Naive B cell (primary cell): ENCODE measurements at regions not wholly inside any gene's neighbourhood (a gene's known extent, or its start where the extent isn't known, plus 50 kb on each side); places are given as distances from the start of the nearest gene placed in this dataset.

ENCODE experiments used
- ATAC-seq, 2 donors: fragments of 150-1000 bp; cut with Tn5 transposase; 2 replicates each; pipeline ENCODE4 v1.10.0; 2021; ENCODE audit warnings: low read depth in 2 of 2, mild to moderate bottlenecking in 2 of 2, moderate library complexity in 2 of 2
- DNase-seq: peaks from one replicate; pipeline ENCODE4 v3.0.0; 2022
- H3K27ac Mint-ChIP-seq, 6 donors: one replicate each; pipeline ENCODE4 v1.8.0; 2020 to 2022; ENCODE audit warnings: mild to moderate bottlenecking in 6 of 6, mixed read lengths in 6 of 6, moderate library complexity in 5 of 6, inconsistent platforms in 2 of 6
- H3K27me3 Mint-ChIP-seq, 3 donors: one replicate each; pipeline ENCODE4 v1.8.0; 2021 to 2022; ENCODE audit warnings: mixed read lengths in 3 of 3, mild to moderate bottlenecking in 1 of 3
- H3K36me3 Mint-ChIP-seq, 2 donors: one replicate each; pipeline ENCODE4 v1.8.0; 2020 to 2022; ENCODE audit warnings: mixed read lengths in 2 of 2, inconsistent platforms in 1 of 2, mild to moderate bottlenecking in 1 of 2
- H3K4me1 Mint-ChIP-seq, 3 donors: one replicate each; pipeline ENCODE4 v1.8.0; 2020 to 2022; ENCODE audit warnings: mixed read lengths in 3 of 3, inconsistent platforms in 1 of 3, mild to moderate bottlenecking in 1 of 3, moderate library complexity in 1 of 3
- H3K4me3 Mint-ChIP-seq, 8 donors: one replicate each; pipeline ENCODE4 v1.8.0; 2020 to 2022; ENCODE audit warnings: mild to moderate bottlenecking in 8 of 8, mixed read lengths in 8 of 8, moderate library complexity in 8 of 8, inconsistent platforms in 2 of 8
- H3K9me3 Mint-ChIP-seq, 7 donors: one replicate each; pipeline ENCODE4 v1.8.0; 2020 to 2022; ENCODE audit warnings: mixed read lengths in 7 of 7, mild to moderate bottlenecking in 5 of 7, inconsistent platforms in 2 of 7, moderate library complexity in 1 of 7

DNA sequence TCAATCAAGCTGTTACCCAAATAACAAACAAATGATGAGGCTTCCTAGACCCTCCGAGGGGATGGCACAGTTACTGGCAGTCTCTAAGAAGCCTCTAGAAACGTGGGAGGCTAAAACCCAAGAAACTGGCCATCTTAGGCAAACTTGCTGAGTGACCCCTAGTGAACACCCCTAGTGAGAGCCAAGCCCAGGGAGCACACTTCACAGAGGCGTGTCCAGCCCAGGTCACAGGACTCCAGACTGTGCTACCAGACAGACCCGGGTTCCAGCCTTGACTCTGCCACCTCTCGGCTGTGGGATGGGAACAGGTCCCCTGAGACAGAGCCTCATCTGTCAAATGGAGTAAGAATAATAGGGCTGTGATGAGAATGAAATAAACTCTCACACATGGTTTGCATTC, 83.5 kb upstream of the ASAP2 start:
- ATAC-seq, result no peak
- Mint-ChIP-seq H3K27me3 (peaks cover 4 to 30% (median 19%) of the 10 kb centered on the region in 3 donors), H3K4me1 (no peaks in the 10 kb centered on the region), H3K9me3 (peaks cover 0 to 11% (median 8%) of the 10 kb centered on the region in 7 donors), H3K4me3 (no peak overlapping the region), H3K27ac (no peak overlapping the region), H3K36me3 (peaks cover 7 to 10% of the 10 kb centered on the region in 2 donors)
- DNase-seq, result no peak

DNA sequence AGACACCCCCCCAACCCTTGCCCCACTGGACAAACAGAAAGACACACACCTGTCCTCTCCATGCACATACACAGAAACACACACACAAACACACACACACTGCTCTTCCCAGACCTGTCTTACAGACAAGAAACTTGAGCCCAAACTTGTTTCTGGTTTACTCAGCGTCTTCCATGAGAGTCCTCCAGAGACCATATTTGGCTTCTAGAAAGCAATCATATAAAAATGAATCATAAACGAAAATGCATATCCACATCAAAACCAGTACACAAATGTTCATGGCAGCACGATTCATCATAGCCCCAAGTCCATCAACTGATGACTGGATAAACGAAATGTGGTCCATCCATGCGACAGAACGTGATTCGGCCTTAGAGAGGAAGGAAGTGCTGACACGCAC, 84.2 kb upstream of the ASAP2 start:
- Mint-ChIP-seq H3K4me3 (no peak overlapping the region), H3K36me3 (peaks cover 7 to 16% of the 10 kb centered on the region in 2 donors), H3K9me3 (peaks cover 0 to 15% (median 8%) of the 10 kb centered on the region in 7 donors), H3K27ac (no peak overlapping the region), H3K4me1 (no peaks in the 10 kb centered on the region), H3K27me3 (peaks cover 4 to 30% (median 18%) of the 10 kb centered on the region in 3 donors)
- DNase-seq (no peak), ATAC-seq (no peak)

DNA sequence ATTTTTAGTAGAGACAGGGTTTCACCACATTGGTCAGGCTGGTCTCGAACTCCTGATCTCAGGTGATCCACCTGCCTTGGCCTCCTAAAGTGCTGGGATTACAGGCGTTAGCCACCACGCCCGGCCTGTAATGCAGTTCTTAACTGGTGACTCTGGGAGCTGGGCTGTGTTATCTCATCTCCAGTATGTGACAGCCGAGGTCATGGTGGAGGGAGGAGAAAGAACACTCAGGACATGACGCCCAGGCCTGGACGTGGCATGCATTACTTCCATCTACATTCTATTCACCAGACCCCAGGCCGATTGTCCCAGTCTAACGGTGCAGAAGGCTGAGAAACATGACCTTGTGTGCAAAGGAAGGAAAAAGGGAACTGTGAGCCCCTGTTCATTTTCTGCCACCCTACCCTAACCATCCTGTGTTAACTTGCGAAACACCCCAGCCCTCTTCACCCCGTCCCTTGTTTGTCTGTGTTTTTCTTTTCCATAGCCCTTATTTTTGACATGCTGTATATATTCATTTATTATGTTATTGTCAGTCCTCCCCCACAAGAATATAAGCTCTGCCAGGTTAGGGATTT, 88.1 kb upstream of the ASAP2 start:
- Mint-ChIP-seq H3K36me3 (peaks cover 0 to 8% of the 10 kb centered on the region in 2 donors), H3K4me3 (no peak overlapping the region), H3K4me1 (no peaks in the 10 kb centered on the region), H3K27ac (no peak overlapping the region), H3K27me3 (peaks cover 3 to 26% (median 11%) of the 10 kb centered on the region in 3 donors), H3K9me3 (peaks cover 0 to 9% (median 2%) of the 10 kb centered on the region in 7 donors)
- DNase-seq (no peak), ATAC-seq (no peak)

DNA sequence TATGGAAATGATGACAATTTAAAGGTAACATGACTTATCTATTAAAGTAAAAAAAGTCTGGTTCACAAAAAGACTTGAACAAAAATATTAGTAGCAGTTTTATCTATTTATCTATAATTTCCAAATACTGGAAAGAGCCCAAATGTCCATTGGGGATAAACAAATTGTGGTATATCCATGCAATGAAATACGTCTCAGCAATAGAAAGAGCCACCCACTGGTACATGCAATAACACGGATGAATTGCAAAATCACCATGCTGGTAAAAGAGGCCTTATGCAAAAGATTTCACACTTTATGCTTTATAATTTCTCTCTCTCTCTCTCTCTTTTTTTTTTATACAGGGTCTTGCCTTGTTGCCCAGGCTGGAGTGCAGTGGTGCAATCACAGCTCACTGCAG, 91.4 kb upstream of the ASAP2 start:
- H3K4me3 Mint-ChIP-seq, result no peak overlapping the region
- H3K9me3 Mint-ChIP-seq, result peaks cover 0 to 6% (median 2%) of the 10 kb centered on the region in 7 donors
- ATAC-seq (no peak), DNase-seq (no peak)
- peaks cover 0 to 8% of the 10 kb centered on the region in 2 donors for H3K36me3 Mint-ChIP-seq
- no peak overlapping the region for H3K27ac Mint-ChIP-seq
- H3K27me3 Mint-ChIP-seq, result peaks cover 4 to 26% (median 15%) of the 10 kb centered on the region in 3 donors
- peaks cover 0 to 6% (median 0%) of the 10 kb centered on the region in 3 donors for H3K4me1 Mint-ChIP-seq

DNA sequence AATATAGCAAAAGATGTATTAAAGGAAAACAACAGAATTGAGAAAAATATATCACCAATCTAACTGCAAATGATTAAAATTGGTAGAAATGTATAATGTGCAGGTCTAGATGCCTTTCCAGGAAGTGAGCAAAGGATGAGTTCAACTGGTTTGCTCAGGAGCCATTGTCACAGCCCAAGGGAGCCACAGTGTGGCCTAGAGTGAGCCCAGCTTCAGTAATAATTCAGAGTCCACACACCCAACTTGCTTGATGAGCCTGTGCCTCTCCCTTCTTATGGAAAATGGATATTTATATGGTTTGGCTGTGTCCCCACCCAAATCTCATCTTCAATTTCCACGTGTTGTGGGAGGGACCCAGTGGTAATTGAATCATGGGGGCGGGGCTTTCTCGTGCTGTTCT, 92.2 kb upstream of the ASAP2 start:
- DNase-seq (no peak), ATAC-seq (no peak)
- Mint-ChIP-seq H3K4me3 (no peak overlapping the region), H3K4me1 (peaks cover 0 to 6% (median 0%) of the 10 kb centered on the region in 3 donors), H3K27me3 (peaks cover 4 to 26% (median 15%) of the 10 kb centered on the region in 3 donors), H3K36me3 (peaks cover 0 to 8% of the 10 kb centered on the region in 2 donors), H3K9me3 (peaks cover 0 to 6% (median 2%) of the 10 kb centered on the region in 7 donors), H3K27ac (no peak overlapping the region)

DNA sequence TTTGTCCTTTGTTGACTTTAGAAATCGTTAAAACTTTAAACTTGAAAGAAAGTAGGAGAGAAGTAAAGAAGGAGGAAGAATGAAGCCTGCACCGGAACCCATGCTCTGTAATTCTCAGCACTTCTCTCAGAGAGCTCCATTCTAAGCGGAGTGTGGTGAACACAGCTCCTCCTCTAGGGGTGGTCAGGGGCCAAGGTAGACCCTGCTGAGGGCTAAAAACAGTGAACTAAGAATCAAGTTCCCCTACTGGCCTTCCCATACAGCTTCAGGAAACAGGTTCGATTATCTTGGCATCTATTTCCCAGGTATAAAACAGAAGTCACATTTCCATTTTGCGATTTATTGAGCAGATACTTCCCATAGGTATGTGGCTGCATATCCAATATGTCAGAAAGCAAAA, 92.7 kb upstream of the ASAP2 start:
- H3K27ac Mint-ChIP-seq, result no peak overlapping the region
- peaks cover 4 to 22% (median 12%) of the 10 kb centered on the region in 3 donors for H3K27me3 Mint-ChIP-seq
- peaks cover 0 to 8% of the 10 kb centered on the region in 2 donors for H3K36me3 Mint-ChIP-seq
- peaks cover 0 to 6% (median 0%) of the 10 kb centered on the region in 3 donors for H3K4me1 Mint-ChIP-seq
- peaks cover 0 to 6% (median 2%) of the 10 kb centered on the region in 7 donors for H3K9me3 Mint-ChIP-seq
- DNase-seq, result no peak
- H3K4me3 Mint-ChIP-seq, result no peak overlapping the region
- no peak for ATAC-seq

DNA sequence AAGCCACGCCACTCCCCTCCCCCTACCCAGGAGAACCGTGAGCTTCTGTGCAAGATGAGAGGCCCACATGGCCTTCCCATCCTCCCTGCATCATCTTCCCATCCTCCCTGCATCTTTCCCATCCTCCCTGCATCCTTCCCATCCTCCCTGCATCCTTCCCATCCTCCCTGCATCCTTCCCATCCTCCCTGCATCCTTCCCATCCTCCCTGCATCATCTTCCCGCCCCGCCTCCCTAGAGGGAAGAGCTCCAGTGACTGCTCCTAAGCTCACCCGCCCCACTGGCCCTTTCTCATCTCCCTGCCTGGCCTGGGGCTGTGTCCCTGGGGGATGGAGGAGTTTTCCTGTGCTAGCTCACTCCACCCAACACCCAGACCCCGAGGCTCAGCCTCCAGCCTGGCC, 93.3 kb upstream of the ASAP2 start:
- peaks cover 0 to 6% (median 2%) of the 10 kb centered on the region in 7 donors for H3K9me3 Mint-ChIP-seq
- DNase-seq (no peak), ATAC-seq (no peak)
- H3K4me1 Mint-ChIP-seq, result peaks cover 0 to 6% (median 0%) of the 10 kb centered on the region in 3 donors
- peaks cover 4 to 19% (median 10%) of the 10 kb centered on the region in 3 donors for H3K27me3 Mint-ChIP-seq
- H3K27ac Mint-ChIP-seq, result no peak overlapping the region
- peaks cover 0 to 8% of the 10 kb centered on the region in 2 donors for H3K36me3 Mint-ChIP-seq
- no peak overlapping the region for H3K4me3 Mint-ChIP-seq

DNA sequence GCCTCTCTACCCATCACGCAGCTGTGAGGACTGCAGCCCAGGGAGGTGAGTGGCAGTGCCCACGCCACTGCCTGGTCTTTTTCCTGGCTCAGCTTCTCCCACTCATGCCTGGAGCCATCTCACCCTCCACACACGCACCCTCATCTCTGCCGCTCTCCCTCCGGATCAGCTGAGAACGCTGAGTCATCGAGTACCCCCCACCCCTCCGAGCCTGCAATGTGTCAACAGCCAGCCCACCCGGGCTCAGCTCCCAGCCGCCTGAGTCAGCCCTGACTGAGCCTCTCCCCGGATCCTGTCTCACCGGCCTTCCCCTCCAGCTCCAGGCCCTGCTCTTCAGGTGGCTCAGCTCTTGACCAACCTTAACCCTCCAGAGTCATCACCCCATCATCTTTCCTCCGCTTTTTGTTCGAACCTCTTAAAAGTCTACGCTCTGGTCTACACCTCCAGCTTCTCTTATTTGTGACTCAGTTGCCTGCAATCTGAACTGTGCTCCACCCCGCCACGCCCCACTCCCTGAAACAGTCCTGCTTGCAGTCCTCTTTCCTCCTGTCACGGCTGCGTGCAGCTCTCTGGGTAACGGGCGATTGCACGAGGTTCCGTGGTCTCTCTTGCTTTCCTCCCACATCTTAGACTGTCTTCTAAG, 94.4 kb upstream of the ASAP2 start:
- Mint-ChIP-seq H3K9me3 (peaks cover 0 to 2% (median 0%) of the 10 kb centered on the region in 7 donors), H3K4me3 (no peak overlapping the region), H3K36me3 (no peaks in the 10 kb centered on the region), H3K27ac (no peak overlapping the region), H3K4me1 (peaks cover 0 to 6% (median 0%) of the 10 kb centered on the region in 3 donors), H3K27me3 (peaks cover 4 to 19% (median 10%) of the 10 kb centered on the region in 3 donors)
- DNase-seq, result no peak
- ATAC-seq, result no peak

DNA sequence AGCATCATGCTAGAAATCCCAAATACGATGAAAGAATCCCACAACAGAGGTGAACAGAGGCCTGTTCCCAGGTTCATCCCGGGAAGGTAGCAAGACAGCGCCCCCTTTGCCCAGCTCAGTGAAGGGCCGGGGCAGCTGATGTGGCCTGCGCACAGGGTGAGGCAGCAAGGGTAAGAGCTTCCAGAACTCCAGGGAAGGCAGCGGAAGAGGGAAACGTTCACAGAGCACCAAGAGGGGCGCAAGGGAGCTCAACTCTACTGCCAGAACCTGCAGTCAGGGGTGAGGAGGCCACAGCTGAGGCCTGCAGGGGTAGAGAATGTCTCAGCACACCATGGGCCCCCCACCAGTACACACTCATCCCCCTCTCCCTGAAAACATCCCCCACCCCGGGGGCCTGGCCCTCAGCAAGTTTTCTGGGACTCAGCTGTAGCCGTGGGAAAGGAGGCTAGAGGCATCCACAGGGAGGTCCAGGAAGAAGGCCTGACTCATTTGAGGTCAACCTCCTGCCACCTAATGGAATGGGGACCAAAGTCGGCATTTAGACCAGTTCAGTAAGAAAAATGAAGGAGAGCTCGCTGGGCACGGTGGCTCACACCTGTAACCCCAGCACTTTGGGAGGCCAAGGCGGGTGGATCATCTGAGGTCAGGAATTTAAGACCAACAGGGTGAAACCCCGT, 95.6 kb upstream of the ASAP2 start:
- H3K4me1 Mint-ChIP-seq, result peaks cover 0 to 6% (median 0%) of the 10 kb centered on the region in 3 donors

DNA sequence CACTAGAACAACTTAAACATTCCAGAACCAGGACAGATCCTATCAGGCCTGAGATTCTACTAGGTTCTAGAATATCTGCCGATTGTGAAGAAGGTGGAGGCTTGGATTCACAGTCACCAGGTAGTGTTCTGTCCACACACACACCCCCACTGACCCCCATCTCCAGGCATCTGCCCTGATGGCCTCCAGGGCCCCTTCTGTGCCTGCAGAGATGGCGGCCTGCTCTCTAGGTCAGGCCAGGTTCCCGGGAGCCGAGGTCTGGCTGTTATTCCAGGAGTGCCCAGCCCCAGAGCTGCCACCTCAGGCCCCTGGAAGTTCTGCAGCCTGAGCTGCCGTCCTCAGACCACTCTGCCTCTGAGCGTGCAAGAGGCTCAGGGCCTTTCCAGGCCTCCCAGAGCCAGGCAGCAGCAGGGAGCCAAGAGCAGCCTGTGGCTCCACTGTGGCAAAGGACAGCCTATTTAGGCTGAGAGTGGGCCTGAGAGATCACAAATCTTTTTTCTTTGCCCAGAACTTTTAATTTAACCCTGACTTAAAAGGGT, 96.2 kb upstream of the ASAP2 start:
- Mint-ChIP-seq H3K27me3 (peaks cover 4 to 19% (median 10%) of the 10 kb centered on the region in 3 donors), H3K36me3 (no peaks in the 10 kb centered on the region), H3K4me3 (no peak overlapping the region), H3K27ac (no peak overlapping the region), H3K9me3 (peaks cover 0 to 2% (median 0%) of the 10 kb centered on the region in 7 donors), H3K4me1 (peaks cover 0 to 6% (median 0%) of the 10 kb centered on the region in 3 donors)
- ATAC-seq (no peak), DNase-seq (no peak)

More for the DNA sequence above, 95.6 kb upstream of the ASAP2 start:
- H3K4me3 Mint-ChIP-seq, result no peak overlapping the region
- DNase-seq (no peak), ATAC-seq (no peak)
- peaks cover 4 to 19% (median 10%) of the 10 kb centered on the region in 3 donors for H3K27me3 Mint-ChIP-seq
- peaks cover 0 to 2% (median 0%) of the 10 kb centered on the region in 7 donors for H3K9me3 Mint-ChIP-seq
- no peaks in the 10 kb centered on the region for H3K36me3 Mint-ChIP-seq
- H3K27ac Mint-ChIP-seq, result no peak overlapping the region

DNA sequence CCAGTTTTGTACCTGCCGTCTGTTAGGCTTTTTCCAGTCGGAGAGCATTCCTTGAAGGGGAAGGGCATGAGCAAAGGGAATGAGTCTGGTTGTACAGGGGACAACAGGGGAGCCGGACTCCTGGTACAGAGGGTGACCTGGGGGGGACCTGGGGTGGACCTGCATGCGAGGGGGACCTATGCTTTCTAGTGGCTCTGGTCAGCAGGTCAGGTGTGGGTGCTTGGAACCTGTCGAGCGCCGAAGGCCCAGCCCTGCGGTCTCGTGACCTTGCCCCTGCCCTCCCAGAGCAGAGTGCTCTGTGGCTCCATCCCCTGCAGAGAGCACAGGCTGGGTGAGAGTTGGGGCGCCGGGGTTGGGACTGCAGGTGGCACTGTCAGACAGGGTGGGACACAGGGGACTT, 96.7 kb upstream of the ASAP2 start:
- H3K27me3 Mint-ChIP-seq, result peaks cover 4 to 19% (median 10%) of the 10 kb centered on the region in 3 donors
- ATAC-seq (no peak), DNase-seq (no peak)
- H3K36me3 Mint-ChIP-seq, result no peaks in the 10 kb centered on the region
- H3K4me1 Mint-ChIP-seq, result peaks cover 0 to 6% (median 0%) of the 10 kb centered on the region in 3 donors
- H3K9me3 Mint-ChIP-seq, result peaks cover 0 to 2% (median 0%) of the 10 kb centered on the region in 7 donors
- no peak overlapping the region for H3K4me3 Mint-ChIP-seq
- no peak overlapping the region for H3K27ac Mint-ChIP-seq

DNA sequence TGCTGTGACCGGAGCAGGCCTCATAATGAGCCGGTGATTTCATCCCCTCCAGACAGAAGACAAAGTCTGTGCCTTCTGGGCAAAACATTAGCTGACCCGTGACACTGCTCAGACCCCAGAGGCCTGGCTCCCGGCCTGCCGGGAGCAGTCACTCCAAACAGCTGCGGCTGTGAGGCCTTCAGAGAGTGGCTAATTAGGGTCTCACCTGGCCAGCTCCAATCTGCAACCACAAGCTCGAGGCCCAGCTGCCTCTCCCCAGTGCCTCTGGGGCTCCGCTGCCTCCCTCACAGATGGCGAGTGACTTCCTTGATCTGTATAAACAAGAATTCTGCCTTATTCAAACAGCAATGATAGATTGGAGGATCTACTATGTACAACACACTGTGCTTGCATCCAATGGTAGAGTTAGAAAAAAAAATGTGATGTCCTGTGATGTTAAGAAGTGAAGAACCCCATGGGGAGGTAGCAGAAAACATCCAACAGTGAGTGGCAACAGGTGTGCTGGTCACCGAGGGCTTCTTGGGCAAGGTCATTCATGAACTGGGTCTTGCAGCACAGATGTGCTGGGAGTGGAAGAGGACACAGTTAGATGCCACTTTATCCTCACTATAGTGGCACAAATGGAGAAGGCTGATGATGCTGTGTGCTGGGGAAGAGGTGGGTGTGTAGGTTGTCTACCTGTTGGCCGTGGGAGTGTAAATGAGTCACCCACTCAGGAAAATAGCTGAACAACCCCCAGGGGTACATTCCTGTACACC, 98.2 kb upstream of the ASAP2 start:
- H3K4me3 Mint-ChIP-seq, result no peak overlapping the region
- peaks cover 0 to 2% (median 0%) of the 10 kb centered on the region in 7 donors for H3K9me3 Mint-ChIP-seq
- peaks cover 4 to 15% (median 10%) of the 10 kb centered on the region in 3 donors for H3K27me3 Mint-ChIP-seq
- no peak for ATAC-seq
- H3K36me3 Mint-ChIP-seq, result no peaks in the 10 kb centered on the region
- DNase-seq, result no peak
- no peak overlapping the region for H3K27ac Mint-ChIP-seq
- peaks cover 0 to 6% (median 0%) of the 10 kb centered on the region in 3 donors for H3K4me1 Mint-ChIP-seq
